Left lung (tissue), 4 donors: ENCODE measurements at regions not wholly inside any gene's neighbourhood (a gene's known extent, or its start where the extent isn't known, plus 50 kb on each side); places are given as distances from the start of the nearest gene placed in this dataset.
"Not testable (repeated sequence)": the region's sequence is repeated elsewhere in the genome, so short reads cannot be mapped to it uniquely, and the experiment has no call there.

Experiments used
- ATAC-seq: fragments of 200-7000 bp; cut with Tn5 transposase; one replicate; pipeline ENCODE4 v1.9.1; 2020; ENCODE audit warnings: moderate library complexity
- DNase-seq, 4 donors: peaks; one replicate each; pipeline ENCODE4 v3.0.0-alpha.2; 2013 to 2020
- H3K27ac ChIP-seq, 2 donors: fragments of 200-600 bp; sonication (generic) in 1 of 2; one replicate each; pipeline versions ENCODE4 v1.5.0 to v1.8.0; 2020 to 2021
- H3K27me3 ChIP-seq, 2 donors: fragments of 200-600 bp; sonication (generic) in 1 of 2; one replicate each; pipeline versions ENCODE4 v1.5.0 to v1.8.0; 2020 to 2021
- H3K36me3 ChIP-seq, 2 donors: fragments of 200-600 bp; sonication (generic) in 1 of 2; one replicate each; pipeline versions ENCODE4 v1.5.0 to v1.8.0; 2020 to 2021
- H3K4me1 ChIP-seq, 2 donors: fragments of 200-600 bp; one replicate each; pipeline ENCODE4 v1.8.0; 2021
- H3K4me3 ChIP-seq, 2 donors: fragments of 200-600 bp; sonication (generic) in 1 of 2; one replicate each; pipeline versions ENCODE4 v1.5.0 to v1.8.0; 2020 to 2021; ENCODE audit warnings: mild to moderate bottlenecking in 1 of 2
- H3K9me3 ChIP-seq, 2 donors: fragments of 200-600 bp; sonication (generic) in 1 of 2; one replicate each; pipeline versions ENCODE4 v1.5.0 to v1.8.0; 2020 to 2021
- CTCF ChIP-seq, 2 donors: fragments of 200-600 bp; sonication (generic) in 1 of 2; IDR thresholded peaks; one replicate each; pipeline versions ENCODE4 v1.5.0 to v1.8.0; 2021; ENCODE audit warnings: antibody characterized with exemption in 2 of 2
- intact Hi-C, 2 donors: fragments of 100-400 bp; cut with DNase I; formaldehyde crosslinking; loops; one replicate each; pipeline versions ENCODE4 v1.11.2 to v1.14.2; 2022
- donor health status: DM: no; HTN: yes; CAD: no.
- donor health status: DM: no; HTN: no; CAD: no.

DNA sequence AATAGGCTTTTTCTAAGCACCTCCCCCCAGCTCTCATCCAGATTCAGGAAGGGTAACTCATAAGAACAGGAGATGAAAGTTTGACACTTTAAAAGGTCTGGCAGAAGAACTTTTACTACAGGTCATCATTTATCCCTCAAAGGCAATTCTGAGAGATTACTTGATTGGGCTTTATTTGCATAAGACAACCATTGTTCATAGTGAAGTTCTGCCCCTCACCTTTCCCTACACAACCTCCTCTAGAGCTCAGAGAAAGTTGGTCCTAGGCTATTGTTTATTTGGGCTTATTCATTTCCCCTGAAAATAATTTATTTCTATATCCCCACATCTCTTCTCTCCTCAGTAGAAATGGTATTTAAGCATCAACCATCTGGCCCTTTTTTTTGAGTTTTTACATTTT, 568.4 kb downstream of the ZNF608 start:
- intact Hi-C loops: no loop called here
- no peaks in the 10 kb centered on the region for H3K36me3 ChIP-seq
- H3K4me1 ChIP-seq: no peaks in the 10 kb centered on the region
- TF ChIP-seq CTCF (IDR thresholded peaks at IDR 0.05): no peak
- no peak overlapping the region for H3K27ac ChIP-seq
- no peak overlapping the region for H3K4me3 ChIP-seq
- ATAC-seq (no peak), DNase-seq (no peak)
- H3K9me3 ChIP-seq: peaks cover 0 to 11% of the 10 kb centered on the region in 2 donors
- no peaks in the 10 kb centered on the region for H3K27me3 ChIP-seq

- intact Hi-C loops: no loop called here
- DNase-seq (no peak), ATAC-seq (no peak)
- Histone ChIP-seq H3K4me1 (no peaks in the 10 kb centered on the region), H3K27me3 (no peaks in the 10 kb centered on the region), H3K4me3 (no peak overlapping the region), H3K27ac (no peak overlapping the region), H3K9me3 (peaks cover 0 to 25% of the 10 kb centered on the region in 2 donors), H3K36me3 (no peaks in the 10 kb centered on the region)
- no peak for TF ChIP-seq CTCF (IDR thresholded peaks at IDR 0.05)
These were observed 569.7 kb downstream of the ZNF608 start for GRCh38 chr5:124176692-124177091.

GRCh38 chr5:124173386-124173785, 573.1 kb downstream of the ZNF608 start:
- no peaks in the 10 kb centered on the region for H3K36me3 ChIP-seq
- no peak overlapping the region for H3K4me3 ChIP-seq
- H3K27me3 ChIP-seq: no peaks in the 10 kb centered on the region
- no peaks in the 10 kb centered on the region for H3K4me1 ChIP-seq
- DNase-seq (no peak), ATAC-seq (no peak)
- peaks cover 0 to 43% of the 10 kb centered on the region in 2 donors for H3K9me3 ChIP-seq
- no peak overlapping the region for H3K27ac ChIP-seq
- intact Hi-C loops: no loop called here
- TF ChIP-seq CTCF (IDR thresholded peaks at IDR 0.05): no peak

DNA sequence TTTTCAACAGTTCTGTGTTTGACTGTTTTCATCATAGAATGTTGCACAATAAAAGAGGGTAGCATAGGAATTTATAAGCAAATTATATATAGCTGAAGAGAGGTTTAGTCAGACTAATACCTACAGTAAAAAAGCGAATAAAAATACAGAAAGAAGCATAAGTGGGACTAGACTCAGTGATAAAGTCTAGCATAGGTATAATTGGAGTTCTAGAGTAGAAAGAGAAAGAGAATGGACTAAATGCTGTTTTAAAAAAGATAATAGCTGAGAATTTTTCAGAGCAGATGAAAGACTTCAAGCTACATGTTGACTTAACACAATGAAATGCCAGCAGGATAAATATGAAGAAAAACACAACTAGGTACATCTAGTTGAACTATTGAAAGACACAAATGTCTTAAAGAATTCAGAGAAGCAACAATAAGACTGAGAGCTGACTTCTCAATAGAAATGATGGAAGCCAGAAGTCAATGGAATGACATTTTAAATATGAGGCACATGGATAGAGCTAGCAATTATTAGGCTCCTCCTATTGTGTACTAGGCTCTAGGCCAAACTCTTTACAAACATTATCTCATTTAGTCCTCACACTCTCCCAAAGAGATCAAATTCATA, 573.9 kb downstream of the ZNF608 start:
- peaks cover 0 to 43% of the 10 kb centered on the region in 2 donors for H3K9me3 ChIP-seq
- no peaks in the 10 kb centered on the region for H3K27me3 ChIP-seq
- H3K4me3 ChIP-seq: no peak overlapping the region
- no peak for TF ChIP-seq CTCF (IDR thresholded peaks at IDR 0.05)
- H3K27ac ChIP-seq: no peak overlapping the region
- H3K4me1 ChIP-seq: no peaks in the 10 kb centered on the region
- no peaks in the 10 kb centered on the region for H3K36me3 ChIP-seq
- ATAC-seq (no peak), DNase-seq (no peak)
- intact Hi-C loops: no loop called here

DNA sequence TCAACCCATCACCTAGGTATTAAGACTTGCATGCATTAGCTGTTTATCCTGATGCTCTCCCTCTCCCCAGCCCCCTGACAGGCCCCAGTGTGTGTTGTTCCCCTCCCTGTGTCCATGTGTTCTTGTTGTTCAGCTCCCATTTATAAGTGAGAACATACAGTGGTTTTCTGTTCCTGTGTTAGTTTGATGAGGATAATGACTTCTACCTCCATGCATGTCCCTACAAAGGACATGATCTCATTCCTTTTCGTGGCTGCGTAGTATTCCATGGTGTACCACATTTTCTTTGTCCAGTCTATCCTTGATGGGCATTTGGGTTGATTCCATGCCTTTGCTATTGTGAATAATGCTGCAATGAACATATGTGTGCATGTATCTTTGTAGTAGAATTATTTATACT, 578.3 kb downstream of the ZNF608 start:
- H3K27ac ChIP-seq, DNase-seq, intact Hi-C loops, H3K4me1 ChIP-seq, H3K4me3 ChIP-seq, H3K27me3 ChIP-seq, H3K36me3 ChIP-seq, ATAC-seq: not testable (repeated sequence)
- H3K9me3 ChIP-seq: peaks cover 0 to 32% of the 10 kb centered on the region in 2 donors
